Lower leg skin (tissue), 3 donors: ENCODE measurements at regions not wholly inside any gene's neighbourhood (a gene's known extent, or its start where the extent isn't known, plus 50 kb on each side); places are given as distances from the start of the nearest gene placed in this dataset.

Experiments used
- POLR2A ChIP-seq, 2 donors: fragments of 450-650 bp; IDR thresholded peaks; one replicate each; pipeline ENCODE4 v1.6.1; 2016 to 2017; ENCODE audit warnings: antibody characterized with exemption in 2 of 2, mild to moderate bottlenecking in 1 of 2, moderate library complexity in 1 of 2
- TF ChIP-seq, protein P1 (sequence below), 3 donors: fragments of 450-650 bp; IDR thresholded peaks; one replicate each; pipeline ENCODE4 v1.5.1; 2016; ENCODE audit warnings: antibody characterized with exemption in 3 of 3, mild to moderate bottlenecking in 3 of 3, moderate library complexity in 2 of 3

DNA sequence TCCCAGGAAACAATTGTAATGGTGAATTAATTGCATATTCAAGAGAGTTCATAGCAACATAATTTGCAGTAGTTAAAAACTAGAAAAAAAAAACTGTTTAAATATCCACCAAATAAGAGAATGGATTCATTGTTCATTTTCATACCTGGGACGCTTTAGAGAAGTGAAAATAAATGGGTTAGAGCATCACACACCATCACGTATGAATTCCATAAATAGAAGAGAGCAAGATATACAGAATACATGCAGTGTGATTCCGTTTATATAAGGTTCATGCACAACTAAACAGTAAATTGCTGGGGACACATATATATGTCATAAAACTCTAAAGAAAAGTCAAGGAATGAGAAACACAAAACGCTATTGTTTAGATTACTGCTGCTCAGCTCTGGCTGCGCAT is 577.0 kb upstream of the KCNMB2 start:
- no peak for TF ChIP-seq POLR2A (IDR thresholded peaks at IDR 0.05)
- TF ChIP-seq, protein P1, sequence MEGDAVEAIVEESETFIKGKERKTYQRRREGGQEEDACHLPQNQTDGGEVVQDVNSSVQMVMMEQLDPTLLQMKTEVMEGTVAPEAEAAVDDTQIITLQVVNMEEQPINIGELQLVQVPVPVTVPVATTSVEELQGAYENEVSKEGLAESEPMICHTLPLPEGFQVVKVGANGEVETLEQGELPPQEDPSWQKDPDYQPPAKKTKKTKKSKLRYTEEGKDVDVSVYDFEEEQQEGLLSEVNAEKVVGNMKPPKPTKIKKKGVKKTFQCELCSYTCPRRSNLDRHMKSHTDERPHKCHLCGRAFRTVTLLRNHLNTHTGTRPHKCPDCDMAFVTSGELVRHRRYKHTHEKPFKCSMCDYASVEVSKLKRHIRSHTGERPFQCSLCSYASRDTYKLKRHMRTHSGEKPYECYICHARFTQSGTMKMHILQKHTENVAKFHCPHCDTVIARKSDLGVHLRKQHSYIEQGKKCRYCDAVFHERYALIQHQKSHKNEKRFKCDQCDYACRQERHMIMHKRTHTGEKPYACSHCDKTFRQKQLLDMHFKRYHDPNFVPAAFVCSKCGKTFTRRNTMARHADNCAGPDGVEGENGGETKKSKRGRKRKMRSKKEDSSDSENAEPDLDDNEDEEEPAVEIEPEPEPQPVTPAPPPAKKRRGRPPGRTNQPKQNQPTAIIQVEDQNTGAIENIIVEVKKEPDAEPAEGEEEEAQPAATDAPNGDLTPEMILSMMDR (IDR thresholded peaks at IDR 0.05) = no peak
